H9 (cell line): ENCODE measurements at regions not wholly inside any gene's neighbourhood (a gene's known extent, or its start where the extent isn't known, plus 50 kb on each side); places are given as distances from the start of the nearest gene placed in this dataset.

Source experiments
- DNase-seq: peaks from one replicate; pipeline ENCODE4 v3.0.0-alpha.2; 2017
- H2AFZ ChIP-seq: one replicate; pipeline ENCODE4 v1.6.1; 2013; ENCODE audit warnings: mild to moderate bottlenecking, low read length, control low read depth, moderate library complexity
- H2AK5ac ChIP-seq: 2 replicates; pipeline ENCODE4 v1.6.1; 2013; ENCODE audit warnings: low read length, control low read depth, mixed read lengths; ENCODE audit not compliant: insufficient read length
- H2BK120ac ChIP-seq: one replicate; pipeline ENCODE4 v1.6.1; 2013; ENCODE audit warnings: low read depth, mild to moderate bottlenecking, low read length, control low read depth, inconsistent platforms; ENCODE audit not compliant: poor library complexity, severe bottlenecking
- H2BK12ac ChIP-seq: 2 replicates; pipeline ENCODE4 v1.6.1; 2013; ENCODE audit warnings: low read length, control low read depth, mixed read lengths, low read depth; ENCODE audit not compliant: insufficient read length
- H2BK15ac ChIP-seq: 2 replicates; pipeline ENCODE4 v1.6.1; 2013; ENCODE audit warnings: low read depth, low read length, control low read depth
- H2BK20ac ChIP-seq: one replicate; pipeline ENCODE4 v1.6.1; 2013; ENCODE audit warnings: low read depth, mild to moderate bottlenecking, low read length, control low read depth, inconsistent platforms; ENCODE audit not compliant: poor library complexity, severe bottlenecking
- H2BK5ac ChIP-seq: 2 replicates; pipeline ENCODE4 v1.6.1; 2013; ENCODE audit warnings: low read length, control low read depth, mixed read lengths; ENCODE audit not compliant: insufficient read length
- H3K14ac ChIP-seq: 2 replicates; pipeline ENCODE4 v1.6.1; 2013; ENCODE audit warnings: low read length, control low read depth; ENCODE audit not compliant: insufficient read depth
- H3K18ac ChIP-seq: 2 replicates; pipeline ENCODE4 v1.6.1; 2013; ENCODE audit warnings: low read depth, mild to moderate bottlenecking, mixed read lengths, low read length, control low read depth; ENCODE audit not compliant: insufficient read length
- H3K23ac ChIP-seq: 2 replicates; pipeline ENCODE4 v1.6.1; 2013; ENCODE audit warnings: low read length, control low read depth, mixed read lengths, low read depth; ENCODE audit not compliant: insufficient read length
- H3K23me2 ChIP-seq: 2 replicates; pipeline ENCODE4 v1.6.1; 2013; ENCODE audit warnings: low read depth, mild to moderate bottlenecking, mixed read lengths, low read length, control low read depth; ENCODE audit not compliant: insufficient read length, poor library complexity, severe bottlenecking
- H3K27ac ChIP-seq: 2 replicates; pipeline ENCODE4 v1.5.1; 2013; ENCODE audit warnings: low read length, control low read depth, mixed read lengths, low read depth; ENCODE audit not compliant: insufficient read length
- H3K27me3 ChIP-seq: 2 replicates; pipeline ENCODE4 v1.6.1; 2013; ENCODE audit warnings: low read length, control low read depth, inconsistent platforms; ENCODE audit not compliant: insufficient read depth
- H3K4ac ChIP-seq: 2 replicates; pipeline ENCODE4 v1.6.1; 2013; ENCODE audit warnings: low read depth, mild to moderate bottlenecking, control low read depth, inconsistent platforms, low read length, moderate library complexity
- H3K4me1 ChIP-seq: 2 replicates; pipeline ENCODE4 v1.6.1; 2013; ENCODE audit warnings: low read length, control low read depth, inconsistent platforms; ENCODE audit not compliant: insufficient read depth
- H3K4me2 ChIP-seq: 2 replicates; pipeline ENCODE4 v1.6.1; 2013; ENCODE audit warnings: low read length, control low read depth, mixed read lengths; ENCODE audit not compliant: insufficient read length, insufficient read depth
- H3K56ac ChIP-seq: 2 replicates; pipeline ENCODE4 v1.6.1; 2013; ENCODE audit warnings: low read depth, mild to moderate bottlenecking, mixed read lengths, low read length, control low read depth; ENCODE audit not compliant: insufficient read length
- H3K79me1 ChIP-seq: 2 replicates; pipeline ENCODE4 v1.6.1; 2013; ENCODE audit warnings: low read depth, mild to moderate bottlenecking, moderate library complexity, low read length, control low read depth, inconsistent platforms; ENCODE audit not compliant: insufficient read depth, poor library complexity, severe bottlenecking
- H3K79me2 ChIP-seq: 2 replicates; pipeline ENCODE4 v1.6.1; 2013; ENCODE audit warnings: low read length, control low read depth, inconsistent platforms; ENCODE audit not compliant: insufficient read depth
- H3K9ac ChIP-seq: 2 replicates; pipeline ENCODE4 v1.6.1; 2013; ENCODE audit warnings: low read length, control low read depth, mixed read lengths; ENCODE audit not compliant: insufficient read length; ENCODE audit errors: extremely low read depth
- H3K9me3 ChIP-seq: one replicate; pipeline ENCODE4 v1.6.1; 2013; ENCODE audit warnings: low read depth, low read length, inconsistent platforms; ENCODE audit not compliant: control insufficient read depth
- H3T11ph ChIP-seq: one replicate; pipeline ENCODE4 v1.6.1; 2013; ENCODE audit warnings: mild to moderate bottlenecking, low read length, control low read depth, inconsistent platforms
- H4K20me1 ChIP-seq: one replicate; pipeline ENCODE4 v1.6.1; 2013; ENCODE audit not compliant: control insufficient read depth, insufficient read length, insufficient read depth
- H4K5ac ChIP-seq: 2 replicates; pipeline ENCODE4 v1.6.1; 2013; ENCODE audit warnings: low read depth, mild to moderate bottlenecking, mixed read lengths, low read length, control low read depth; ENCODE audit not compliant: insufficient read length
- H4K8ac ChIP-seq: replicated peaks from 2 replicates; pipeline ENCODE4 v1.6.1; 2013; ENCODE audit warnings: low read length, control low read depth, mixed read lengths, low read depth; ENCODE audit not compliant: insufficient read length
- H4K91ac ChIP-seq: 2 replicates; pipeline ENCODE4 v1.6.1; 2013; ENCODE audit warnings: low read depth, mild to moderate bottlenecking, moderate library complexity, mixed read lengths, low read length, control low read depth; ENCODE audit not compliant: insufficient read length
- H3K27ac Mint-ChIP-seq, 3 experiments: 2 replicates in 2 of 3; 3 replicates in 1 of 3; pipeline ENCODE4 v1.8.0; 2020 to 2021; ENCODE audit warnings: mixed read lengths in 3 of 3, mild to moderate bottlenecking in 1 of 3, moderate library complexity in 1 of 3
- H3K27me3 Mint-ChIP-seq: 2 replicates; pipeline ENCODE4 v1.8.0; 2021; ENCODE audit warnings: low read depth, mild to moderate bottlenecking, moderate library complexity, mixed read lengths
- H3K36me3 Mint-ChIP-seq, 3 experiments: 2 replicates in 2 of 3; 3 replicates in 1 of 3; pipeline ENCODE4 v1.8.0; 2020 to 2021; ENCODE audit warnings: low read depth in 3 of 3, mixed read lengths in 3 of 3; ENCODE audit not compliant: insufficient read depth in 1 of 3
- H3K4me1 Mint-ChIP-seq, 2 experiments: 2 replicates each; pipeline ENCODE4 v1.8.0; 2020; ENCODE audit warnings: mixed read lengths in 2 of 2
- H3K4me3 Mint-ChIP-seq, 2 experiments: 2 replicates in 1 of 2; 3 replicates in 1 of 2; pipeline ENCODE4 v1.8.0; 2020 to 2021; ENCODE audit warnings: mild to moderate bottlenecking in 2 of 2, mixed read lengths in 2 of 2, moderate library complexity in 1 of 2
- H3K9me3 Mint-ChIP-seq, 2 experiments: 2 replicates in 1 of 2; 3 replicates in 1 of 2; pipeline ENCODE4 v1.8.0; 2020; ENCODE audit warnings: mild to moderate bottlenecking in 2 of 2, mixed read lengths in 2 of 2, moderate library complexity in 1 of 2
- WGBS: extraction: QIAGEN DNeasy Blood & Tissue Kit; methylation state at CpG from one replicate; pipeline ENCODE4 v1.1.7; 2013; ENCODE audit warnings: missing lambda C conversion rate, low lambda C conversion rate, mixed read lengths; ENCODE audit not compliant: insufficient read length; ENCODE audit errors: extremely low coverage; 5-methylcytosine and 5-hydroxymethylcytosine counted together
- TF ChIP-seq, protein P1 (sequence below): fragments of 200-600 bp; sonication (generic); conservative IDR thresholded peaks from 3 replicates; pipeline ENCODE4 v1.8.0; 2021; ENCODE audit warnings: antibody characterized with exemption, mild to moderate bottlenecking

GRCh38 chr5:125053179-125053578, 306.7 kb upstream of the ZNF608 start:
- Histone ChIP-seq H4K5ac (no peak overlapping the region), H2BK120ac (no peak overlapping the region), H3K27me3 (no peaks in the 10 kb centered on the region), H2AFZ (no peak overlapping the region), H4K20me1 (no peaks in the 10 kb centered on the region), H3K4me1 (peaks cover 11% of the 10 kb centered on the region), H3K9me3 (no peaks in the 10 kb centered on the region), H3K56ac (no peak overlapping the region), H3K9ac (no peak overlapping the region), H3K18ac (no peak overlapping the region), H3K79me1 (no peaks in the 10 kb centered on the region), H4K91ac (no peak overlapping the region), H3K23me2 (no peaks in the 10 kb centered on the region), H3K27ac (no peak overlapping the region), H3K79me2 (no peaks in the 10 kb centered on the region), H3K23ac (no peak overlapping the region), H4K8ac (no peak overlapping the region), H3T11ph (no peak overlapping the region), H2BK15ac (no peak overlapping the region), H2BK12ac (no peak overlapping the region), H3K4ac (no peak overlapping the region), H2BK20ac (no peak overlapping the region), H2AK5ac (no peak overlapping the region), H3K4me2 (no peak overlapping the region), H3K14ac (no peak overlapping the region), H2BK5ac (no peak overlapping the region)
- Mint-ChIP-seq H3K27ac (peak overlapping the region in 1 of 3 experiments; percentile 81; a peak in 3 of 7 replicates), H3K27me3 (no peaks in the 10 kb centered on the region), H3K4me3 (no peak overlapping the region), H3K9me3 (no peaks in the 10 kb centered on the region), H3K4me1 (peaks cover 51 to 56% of the 10 kb centered on the region in 2 experiments), H3K36me3 (no peaks in the 10 kb centered on the region)
- no peak for DNase-seq
- WGBS = no CpG with 5 or more reads among the region's 1 CpG
- TF ChIP-seq, protein P1, sequence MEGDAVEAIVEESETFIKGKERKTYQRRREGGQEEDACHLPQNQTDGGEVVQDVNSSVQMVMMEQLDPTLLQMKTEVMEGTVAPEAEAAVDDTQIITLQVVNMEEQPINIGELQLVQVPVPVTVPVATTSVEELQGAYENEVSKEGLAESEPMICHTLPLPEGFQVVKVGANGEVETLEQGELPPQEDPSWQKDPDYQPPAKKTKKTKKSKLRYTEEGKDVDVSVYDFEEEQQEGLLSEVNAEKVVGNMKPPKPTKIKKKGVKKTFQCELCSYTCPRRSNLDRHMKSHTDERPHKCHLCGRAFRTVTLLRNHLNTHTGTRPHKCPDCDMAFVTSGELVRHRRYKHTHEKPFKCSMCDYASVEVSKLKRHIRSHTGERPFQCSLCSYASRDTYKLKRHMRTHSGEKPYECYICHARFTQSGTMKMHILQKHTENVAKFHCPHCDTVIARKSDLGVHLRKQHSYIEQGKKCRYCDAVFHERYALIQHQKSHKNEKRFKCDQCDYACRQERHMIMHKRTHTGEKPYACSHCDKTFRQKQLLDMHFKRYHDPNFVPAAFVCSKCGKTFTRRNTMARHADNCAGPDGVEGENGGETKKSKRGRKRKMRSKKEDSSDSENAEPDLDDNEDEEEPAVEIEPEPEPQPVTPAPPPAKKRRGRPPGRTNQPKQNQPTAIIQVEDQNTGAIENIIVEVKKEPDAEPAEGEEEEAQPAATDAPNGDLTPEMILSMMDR = no peak
